H1 (cell line): ENCODE measurements at regions not wholly inside any gene's neighbourhood (a gene's known extent, or its start where the extent isn't known, plus 50 kb on each side); places are given as distances from the start of the nearest gene placed in this dataset.

ENCODE experiments used
- CTCF ChIA-PET: fragments of 300-600 bp; sonication (Branson Sonifier 250); formaldehyde crosslinking; loops from one replicate; lab custom pipeline; 2021; ENCODE audit not compliant: partially characterized antibody; lab: Charles Lee
- POLR2A ChIA-PET: fragments of 300-600 bp; sonication (Branson Sonifier 250); formaldehyde crosslinking; loops from one replicate; lab custom pipeline; 2021; ENCODE audit warnings: inconsistent platforms; ENCODE audit not compliant: partially characterized antibody; lab: Charles Lee
- DNase-seq, 2 experiments: peaks; one replicate each; pipeline versions ENCODE4 v3.0.0 to v3.0.0-alpha.2; 2010 to 2022; ENCODE audit warnings: low spot score in 2 of 2, low read depth in 1 of 2, mixed read lengths in 1 of 2
- FAIRE-seq: peaks from 2 replicates; lab custom pipeline; 2011; peaks lifted over from hg19 to GRCh38; lab: Jason Lieb, UNC
- H2AFZ ChIP-seq: 2 replicates; pipeline ENCODE4 v1.8.1; 2012; ENCODE audit warnings: low read length, inconsistent platforms
- H2AK5ac ChIP-seq: 2 replicates; pipeline ENCODE4 v1.6.1; 2013; ENCODE audit warnings: low read depth, low read length
- H2BK120ac ChIP-seq: replicated peaks from 2 replicates; pipeline ENCODE3; 2013; ENCODE audit warnings: low read depth, low read length, inconsistent platforms
- H2BK12ac ChIP-seq: 2 replicates; pipeline ENCODE4 v1.6.1; 2013; ENCODE audit warnings: low read depth, low read length
- H2BK15ac ChIP-seq: 2 replicates; pipeline ENCODE4 v1.6.1; 2013; ENCODE audit warnings: low read length
- H2BK20ac ChIP-seq: 2 replicates; pipeline ENCODE4 v1.6.1; 2013; ENCODE audit warnings: low read length
- H2BK5ac ChIP-seq: 2 replicates; pipeline ENCODE4 v1.6.1; 2013; ENCODE audit warnings: low read depth, low read length
- H3K14ac ChIP-seq: 2 replicates; pipeline ENCODE4 v1.6.1; 2013; ENCODE audit warnings: inconsistent platforms; ENCODE audit not compliant: insufficient read length
- H3K18ac ChIP-seq: 2 replicates; pipeline ENCODE4 v1.6.1; 2013; ENCODE audit warnings: low read length; ENCODE audit errors: extremely low read depth
- H3K23ac ChIP-seq: 2 replicates; pipeline ENCODE4 v1.6.1; 2013; ENCODE audit warnings: inconsistent platforms; ENCODE audit not compliant: insufficient read length
- H3K23me2 ChIP-seq: 2 replicates; pipeline ENCODE4 v1.6.1; 2013; ENCODE audit warnings: low read depth, low read length
- H3K27ac ChIP-seq: 2 replicates; pipeline ENCODE4 v1.6.1; 2011; ENCODE audit warnings: low read depth, low read length, inconsistent platforms
- H3K27me3 ChIP-seq, 4 experiments: replicated peaks in 1 of 4; 1 replicate in 1 of 4; 2 replicates in 3 of 4; pipeline versions ENCODE4 v1.6.1 to v1.8.1; 2011 to 2013; ENCODE audit warnings: low read length in 3 of 4, mild to moderate bottlenecking in 3 of 4, inconsistent platforms in 2 of 4, mixed read lengths in 2 of 4, moderate library complexity in 1 of 4; ENCODE audit not compliant: control insufficient read depth in 3 of 4, insufficient read depth in 3 of 4; ENCODE audit errors: extremely low read depth in 1 of 4
- H3K36me3 ChIP-seq, 4 experiments: 2 replicates each; pipeline versions ENCODE4 v1.6.1 to v1.8.1; 2011 to 2013; ENCODE audit warnings: mild to moderate bottlenecking in 4 of 4, low read length in 3 of 4, moderate library complexity in 2 of 4, control low read depth in 1 of 4, inconsistent platforms in 1 of 4; ENCODE audit not compliant: insufficient read depth in 4 of 4, control insufficient read depth in 2 of 4
- H3K4ac ChIP-seq: replicated peaks from 2 replicates; pipeline ENCODE3; 2013; ENCODE audit warnings: low read length, low read depth, mixed read lengths, inconsistent platforms; ENCODE audit not compliant: insufficient read length
- H3K4me1 ChIP-seq, 4 experiments: replicated peaks in 1 of 4; 1 replicate in 1 of 4; 2 replicates in 3 of 4; pipeline versions ENCODE4 v1.6.1 to v1.8.1; 2011 to 2013; ENCODE audit warnings: low read length in 3 of 4, inconsistent platforms in 2 of 4, mixed read lengths in 1 of 4; ENCODE audit not compliant: insufficient read depth in 4 of 4, control insufficient read depth in 3 of 4
- H3K4me2 ChIP-seq, 2 experiments: 2 replicates each; pipeline versions ENCODE4 v1.6.1 to v1.8.1; 2011 to 2013; ENCODE audit warnings: low read depth in 2 of 2, low read length in 2 of 2, control low read depth in 1 of 2, inconsistent platforms in 1 of 2, mild to moderate bottlenecking in 1 of 2; ENCODE audit not compliant: insufficient read depth in 1 of 2
- H3K4me3 ChIP-seq, 4 experiments: fragments of 200-600, 300-600 bp in 1 of 4; sonication (generic), shearing (Covaris generic), sonication (Bioruptor Twin) in 1 of 4; 2 replicates each; pipeline versions ENCODE4 v1.5.1 to v1.8.1; 2011 to 2016; ENCODE audit warnings: low read length in 4 of 4, low read depth in 3 of 4, control low read depth in 2 of 4, inconsistent platforms in 2 of 4, mild to moderate bottlenecking in 2 of 4, mixed read lengths in 1 of 4, moderate library complexity in 1 of 4; ENCODE audit not compliant: insufficient read depth in 2 of 4; ENCODE audit errors: extremely low read depth in 1 of 4
- H3K56ac ChIP-seq: replicated peaks from 2 replicates; pipeline ENCODE3; 2013; ENCODE audit warnings: low read depth, mild to moderate bottlenecking, mixed read lengths, low read length, inconsistent platforms; ENCODE audit not compliant: insufficient read length
- H3K79me1 ChIP-seq: 2 replicates; pipeline ENCODE4 v1.6.1; 2013; ENCODE audit warnings: low read depth, low read length, control low read depth
- H3K79me2 ChIP-seq, 2 experiments: 2 replicates each; pipeline versions ENCODE4 v1.6.1 to v1.8.1; 2012 to 2013; ENCODE audit warnings: low read length in 2 of 2, mild to moderate bottlenecking in 2 of 2, inconsistent platforms in 1 of 2; ENCODE audit not compliant: insufficient read depth in 2 of 2, control insufficient read depth in 1 of 2
- H3K9ac ChIP-seq, 4 experiments: replicated peaks in 1 of 4; 1 replicate in 1 of 4; 2 replicates in 3 of 4; pipeline versions ENCODE4 v1.6.1 to v1.8.1; 2011 to 2013; ENCODE audit warnings: low read depth in 3 of 4, low read length in 3 of 4, control low read depth in 2 of 4, mild to moderate bottlenecking in 2 of 4, moderate library complexity in 2 of 4, inconsistent platforms in 1 of 4; ENCODE audit errors: extremely low read depth in 1 of 4
- H3K9me3 ChIP-seq, 2 experiments: 2 replicates each; pipeline versions ENCODE4 v1.6.1 to v1.8.1; 2012 to 2013; ENCODE audit warnings: mild to moderate bottlenecking in 2 of 2, moderate library complexity in 2 of 2, control low read depth in 1 of 2, inconsistent platforms in 1 of 2, low read depth in 1 of 2, low read length in 1 of 2, mixed read lengths in 1 of 2; ENCODE audit not compliant: insufficient read depth in 2 of 2
- H4K20me1 ChIP-seq, 2 experiments: replicated peaks in 1 of 2; 2 replicates each; pipeline versions ENCODE3 to v1.8.1; 2011 to 2013; ENCODE audit warnings: inconsistent platforms in 2 of 2, low read length in 2 of 2, mild to moderate bottlenecking in 1 of 2; ENCODE audit not compliant: insufficient read depth in 2 of 2, control insufficient read depth in 1 of 2
- H4K5ac ChIP-seq: 2 replicates; pipeline ENCODE4 v1.6.1; 2013; ENCODE audit warnings: low read length, low read depth, mixed read lengths, inconsistent platforms; ENCODE audit not compliant: insufficient read length
- H4K8ac ChIP-seq: 2 replicates; pipeline ENCODE4 v1.8.0; 2013; ENCODE audit warnings: mild to moderate bottlenecking, moderate library complexity, low read length, inconsistent platforms; ENCODE audit not compliant: insufficient read depth; ENCODE audit errors: extremely low read depth
- H4K91ac ChIP-seq: replicated peaks from 2 replicates; pipeline ENCODE3; 2013; ENCODE audit warnings: low read length, mixed read lengths, inconsistent platforms; ENCODE audit not compliant: insufficient read length
- POU5F1 ChIP-seq: IDR thresholded peaks from 2 replicates; pipeline ENCODE4 v1.6.1; 2011; ENCODE audit warnings: low read depth, mild to moderate bottlenecking, low read length, moderate library complexity
- RAD21 ChIP-seq, 2 experiments: IDR thresholded peaks in 1 of 2; conservative IDR thresholded peaks in 1 of 2; 2 replicates each; pipeline ENCODE4 v1.6.1; 2011; ENCODE audit warnings: low read depth in 2 of 2, low read length in 2 of 2, improper control_type of control experiment in 1 of 2, inconsistent platforms in 1 of 2, mild to moderate bottlenecking in 1 of 2, moderate library complexity in 1 of 2
- SIX5 ChIP-seq: IDR thresholded peaks from 2 replicates; pipeline ENCODE4 v1.6.1; 2011; ENCODE audit warnings: mild to moderate bottlenecking, low read depth, low read length
- SRF ChIP-seq: IDR thresholded peaks from 2 replicates; pipeline ENCODE4 v1.6.1; 2011; ENCODE audit warnings: mild to moderate bottlenecking, low read depth, low read length, moderate library complexity
- TAF1 ChIP-seq: IDR thresholded peaks from 2 replicates; pipeline ENCODE4 v1.6.1; 2011; ENCODE audit warnings: mild to moderate bottlenecking, low read depth, low read length
- TAF7 ChIP-seq: optimal IDR thresholded peaks from 2 replicates; pipeline ENCODE3; 2011; ENCODE audit warnings: low read depth, mild to moderate bottlenecking, inconsistent platforms, low read length, moderate library complexity, borderline replicate concordance
- WGBS, 2 experiments: shearing (Covaris generic) in 1 of 2; methylation state at CpG; one replicate each; pipeline versions ENCODE4 v1.1.6 to v1.1.7; 2013 to 2015; ENCODE audit warnings: low lambda C conversion rate in 2 of 2, mixed read lengths in 2 of 2, inconsistent platforms in 1 of 2, low coverage in 1 of 2, missing lambda C conversion rate in 1 of 2; ENCODE audit not compliant: insufficient replicate concordance in 2 of 2, insufficient coverage in 1 of 2, insufficient read length in 1 of 2; ENCODE audit errors: extremely low coverage in 1 of 2, missing lambda C conversion rate in 1 of 2; 5-methylcytosine and 5-hydroxymethylcytosine counted together

- no peaks in the 10 kb centered on the region for H4K20me1 ChIP-seq
- H3K18ac ChIP-seq = no peak overlapping the region
- H3K56ac ChIP-seq = no peak overlapping the region
- H2AFZ ChIP-seq = no peak overlapping the region
- no peaks in the 10 kb centered on the region for H3K79me2 ChIP-seq
- peaks cover 18 to 45% of the 10 kb centered on the region in 2 experiments for H3K9me3 ChIP-seq
- no peak overlapping the region for H3K27ac ChIP-seq
- no peak overlapping the region for H2AK5ac ChIP-seq
- no peak overlapping the region for H4K91ac ChIP-seq
- no peaks in the 10 kb centered on the region for H3K4me1 ChIP-seq
- no peak overlapping the region for H3K4me2 ChIP-seq
- no peak for FAIRE-seq
- H3K27me3 ChIP-seq = no peaks in the 10 kb centered on the region
- H4K5ac ChIP-seq = no peak overlapping the region
- no peak overlapping the region for H2BK20ac ChIP-seq
- no peak overlapping the region for H3K14ac ChIP-seq
- no peak for DNase-seq
- no peak overlapping the region for H4K8ac ChIP-seq
- H2BK15ac ChIP-seq = no peak overlapping the region
- H2BK120ac ChIP-seq = no peak overlapping the region
- WGBS, 2 experiments = 85% methylated on average over 5 of the region's 5 CpGs; no CpG with 5 or more reads in 1 of the 2 experiments
- H3K23me2 ChIP-seq = no peaks in the 10 kb centered on the region
- H3K4me3 ChIP-seq = no peak overlapping the region
- no peak overlapping the region for H2BK12ac ChIP-seq
- H2BK5ac ChIP-seq = no peak overlapping the region
- no peak overlapping the region for H3K23ac ChIP-seq
- no peaks in the 10 kb centered on the region for H3K79me1 ChIP-seq
- TF ChIP-seq RAD21 (IDR thresholded peaks at IDR 0.05 in 1 of 2, conservative IDR thresholded peaks at IDR 0.05 in 1 of 2; ENCODE audit: low read depth in 2 of 2, low read length in 2 of 2) = no peak
- no peak for TF ChIP-seq TAF7
- no peak for TF ChIP-seq POU5F1
- TF ChIP-seq TAF1 = no peak
- TF ChIP-seq SIX5 = no peak
- no peak for TF ChIP-seq SRF
- H3K9ac ChIP-seq = no peak overlapping the region
- no peaks in the 10 kb centered on the region for H3K36me3 ChIP-seq
- ChIA-PET POLR2A (no interaction called here), CTCF (no interaction called here)
- no peak overlapping the region for H3K4ac ChIP-seq
Observed at GRCh38 chr1:4460052-4460451, 194.4 kb upstream of the AJAP1 start.
